ENCODE measurements at regions not wholly inside any gene's neighbourhood (a gene's known extent, or its start where the extent isn't known, plus 50 kb on each side); places are given as distances from the start of the nearest gene placed in this dataset.

DNA sequence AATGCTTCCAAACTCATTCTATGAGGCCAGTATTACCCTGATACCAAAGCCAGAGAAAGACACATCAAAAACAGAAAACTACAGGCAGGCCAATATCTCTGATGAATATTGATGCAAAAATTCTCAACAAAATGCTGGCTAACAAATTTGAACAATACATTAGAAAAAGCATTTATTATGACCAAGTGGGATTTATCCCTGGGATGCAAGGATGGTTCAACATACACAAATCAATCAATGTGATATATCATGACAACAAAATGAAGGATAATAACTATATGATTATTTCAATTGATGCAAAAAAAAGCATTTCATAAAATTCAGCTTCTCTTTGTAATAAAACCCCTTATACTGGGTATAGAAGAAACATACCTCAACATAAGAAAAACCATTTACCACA, 550.9 kb downstream of the ADCYAP1 start:
- TF ChIP-seq POLR2A (IDR thresholded peaks at IDR 0.05) = no peak
- TF ChIP-seq, protein P1, sequence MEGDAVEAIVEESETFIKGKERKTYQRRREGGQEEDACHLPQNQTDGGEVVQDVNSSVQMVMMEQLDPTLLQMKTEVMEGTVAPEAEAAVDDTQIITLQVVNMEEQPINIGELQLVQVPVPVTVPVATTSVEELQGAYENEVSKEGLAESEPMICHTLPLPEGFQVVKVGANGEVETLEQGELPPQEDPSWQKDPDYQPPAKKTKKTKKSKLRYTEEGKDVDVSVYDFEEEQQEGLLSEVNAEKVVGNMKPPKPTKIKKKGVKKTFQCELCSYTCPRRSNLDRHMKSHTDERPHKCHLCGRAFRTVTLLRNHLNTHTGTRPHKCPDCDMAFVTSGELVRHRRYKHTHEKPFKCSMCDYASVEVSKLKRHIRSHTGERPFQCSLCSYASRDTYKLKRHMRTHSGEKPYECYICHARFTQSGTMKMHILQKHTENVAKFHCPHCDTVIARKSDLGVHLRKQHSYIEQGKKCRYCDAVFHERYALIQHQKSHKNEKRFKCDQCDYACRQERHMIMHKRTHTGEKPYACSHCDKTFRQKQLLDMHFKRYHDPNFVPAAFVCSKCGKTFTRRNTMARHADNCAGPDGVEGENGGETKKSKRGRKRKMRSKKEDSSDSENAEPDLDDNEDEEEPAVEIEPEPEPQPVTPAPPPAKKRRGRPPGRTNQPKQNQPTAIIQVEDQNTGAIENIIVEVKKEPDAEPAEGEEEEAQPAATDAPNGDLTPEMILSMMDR (IDR thresholded peaks at IDR 0.05) = no peak

All from esophagus squamous epithelium (tissue), 4 donors.